Type B pancreatic cell (in vitro differentiated cells): ENCODE measurements at regions not wholly inside any gene's neighbourhood (a gene's known extent, or its start where the extent isn't known, plus 50 kb on each side); places are given as distances from the start of the nearest gene placed in this dataset.

Experiments
- DNase-seq: peaks from one replicate; pipeline ENCODE4 v3.0.0; 2021; ENCODE audit warnings: mixed read lengths; ENCODE audit not compliant: unreplicated experiment; ENCODE audit errors: extremely low spot score
- H3K27ac Mint-ChIP-seq: 2 replicates; pipeline ENCODE4 v1.8.0; 2021; ENCODE audit warnings: mild to moderate bottlenecking, mixed read lengths
- H3K27me3 Mint-ChIP-seq: 2 replicates; pipeline ENCODE4 v1.8.0; 2021; ENCODE audit warnings: mixed read lengths
- H3K36me3 Mint-ChIP-seq: 2 replicates; pipeline ENCODE4 v1.8.0; 2021; ENCODE audit warnings: mixed read lengths
- H3K4me1 Mint-ChIP-seq: one replicate; pipeline ENCODE4 v1.8.0; 2021; ENCODE audit warnings: mixed read lengths; ENCODE audit not compliant: unreplicated experiment
- H3K4me3 Mint-ChIP-seq: 2 replicates; pipeline ENCODE4 v1.8.0; 2021; ENCODE audit warnings: mild to moderate bottlenecking, mixed read lengths
- H3K9me3 Mint-ChIP-seq: 2 replicates; pipeline ENCODE4 v1.8.0; 2021; ENCODE audit warnings: mixed read lengths
- CTCF ChIP-seq: fragments of 200-600 bp; sonication (generic); conservative IDR thresholded peaks from 2 replicates; pipeline ENCODE4 v1.5.0; 2021; ENCODE audit warnings: antibody characterized with exemption, mild to moderate bottlenecking

GRCh38 chr5:52051759-52052158 lies 668.5 kb downstream of the ISL1 start:
- H3K9me3 Mint-ChIP-seq: no peaks in the 10 kb centered on the region
- H3K36me3 Mint-ChIP-seq: no peaks in the 10 kb centered on the region
- no peaks in the 10 kb centered on the region for H3K27me3 Mint-ChIP-seq
- DNase-seq: no peak
- no peak for TF ChIP-seq CTCF
- H3K4me1 Mint-ChIP-seq: no peaks in the 10 kb centered on the region
- H3K4me3 Mint-ChIP-seq: no peak overlapping the region
- H3K27ac Mint-ChIP-seq: no peak overlapping the region

GRCh38 chr5:52063186-52063585 lies 679.9 kb downstream of the ISL1 start:
- Mint-ChIP-seq H3K4me1 (no peaks in the 10 kb centered on the region), H3K4me3 (no peak overlapping the region), H3K27me3 (no peaks in the 10 kb centered on the region), H3K9me3 (peaks cover 2% of the 10 kb centered on the region), H3K27ac (no peak overlapping the region), H3K36me3 (no peaks in the 10 kb centered on the region)
- no peak for TF ChIP-seq CTCF
- no peak for DNase-seq

- Mint-ChIP-seq H3K27me3 (no peaks in the 10 kb centered on the region), H3K4me1 (no peaks in the 10 kb centered on the region), H3K4me3 (no peak overlapping the region), H3K36me3 (no peaks in the 10 kb centered on the region), H3K27ac (no peak overlapping the region), H3K9me3 (no peaks in the 10 kb centered on the region)
- no peak for TF ChIP-seq CTCF
- no peak for DNase-seq
Measured at GRCh38 chr5:52065182-52065581, 681.9 kb downstream of the ISL1 start.

- H3K27me3 Mint-ChIP-seq: peaks cover 8% of the 10 kb centered on the region
- no peak for TF ChIP-seq CTCF
- no peak overlapping the region for H3K27ac Mint-ChIP-seq
- H3K9me3 Mint-ChIP-seq: no peaks in the 10 kb centered on the region
- H3K4me1 Mint-ChIP-seq: no peaks in the 10 kb centered on the region
- no peak overlapping the region for H3K4me3 Mint-ChIP-seq
- no peak for DNase-seq
- no peaks in the 10 kb centered on the region for H3K36me3 Mint-ChIP-seq
Measured at GRCh38 chr5:52069997-52070396, 686.7 kb downstream of the ISL1 start.

- DNase-seq: no peak
- Mint-ChIP-seq H3K9me3 (no peaks in the 10 kb centered on the region), H3K27me3 (peaks cover 8% of the 10 kb centered on the region), H3K27ac (no peak overlapping the region), H3K4me1 (no peaks in the 10 kb centered on the region), H3K4me3 (no peak overlapping the region), H3K36me3 (no peaks in the 10 kb centered on the region)
- TF ChIP-seq CTCF: no peak
Measured at GRCh38 chr5:52073993-52074689, 690.9 kb downstream of the ISL1 start.
